ENCODE measurements at regions not wholly inside any gene's neighbourhood (a gene's known extent, or its start where the extent isn't known, plus 50 kb on each side); places are given as distances from the start of the nearest gene placed in this dataset.

GRCh38 chr15:39279311-39279710, 301.6 kb upstream of the THBS1 start:
- DNase-seq (ENCODE audit: low spot score) = no peak

- peak; percentile 57 for DNase-seq (ENCODE audit: low spot score)
Observed at GRCh38 chr15:39281094-39281493, 299.8 kb upstream of the THBS1 start.

DNA sequence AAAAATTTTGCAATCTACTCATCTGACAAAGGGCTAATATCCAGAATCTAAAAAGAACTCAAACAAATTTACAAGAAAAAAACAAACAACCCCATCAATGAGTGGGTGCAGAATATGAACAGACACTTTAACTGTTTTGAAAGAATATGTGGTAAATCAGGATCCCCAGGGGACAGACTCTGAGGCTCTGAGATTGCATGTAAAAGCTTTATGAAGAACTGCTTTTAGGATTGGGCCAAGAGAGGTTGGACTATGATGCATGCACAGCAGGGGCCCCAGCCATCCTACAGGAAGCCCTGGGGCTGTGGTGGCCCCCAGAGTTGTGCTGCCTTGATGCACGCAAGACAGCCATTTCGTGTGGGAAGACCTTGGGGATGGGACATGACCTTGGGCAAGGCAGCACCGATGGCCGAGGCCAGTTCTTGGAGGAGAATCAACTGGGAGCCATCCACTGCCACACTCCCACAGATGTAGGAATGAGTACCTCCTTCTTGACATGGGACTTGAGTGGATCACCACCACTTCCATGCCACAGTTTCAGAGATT, 298.1 kb upstream of the THBS1 start:
- DNase-seq (ENCODE audit: low spot score) = no peak

GRCh38 chr15:39283531-39283930, 297.3 kb upstream of the THBS1 start:
- DNase-seq (ENCODE audit: low spot score) = peak; percentile 60

- DNase-seq (ENCODE audit: low spot score) = no peak
Observed at GRCh38 chr15:39285071-39285470, 295.8 kb upstream of the THBS1 start.

- no peak for DNase-seq (ENCODE audit: low spot score)
Observed at GRCh38 chr15:39285663-39286062, 295.2 kb upstream of the THBS1 start.

- no peak for DNase-seq (ENCODE audit: low spot score)
Observed at GRCh38 chr15:39286706-39287105, 294.2 kb upstream of the THBS1 start.

- no peak for DNase-seq (ENCODE audit: low spot score)
Observed at GRCh38 chr15:39287322-39288195, 293.3 kb upstream of the THBS1 start.

DNA sequence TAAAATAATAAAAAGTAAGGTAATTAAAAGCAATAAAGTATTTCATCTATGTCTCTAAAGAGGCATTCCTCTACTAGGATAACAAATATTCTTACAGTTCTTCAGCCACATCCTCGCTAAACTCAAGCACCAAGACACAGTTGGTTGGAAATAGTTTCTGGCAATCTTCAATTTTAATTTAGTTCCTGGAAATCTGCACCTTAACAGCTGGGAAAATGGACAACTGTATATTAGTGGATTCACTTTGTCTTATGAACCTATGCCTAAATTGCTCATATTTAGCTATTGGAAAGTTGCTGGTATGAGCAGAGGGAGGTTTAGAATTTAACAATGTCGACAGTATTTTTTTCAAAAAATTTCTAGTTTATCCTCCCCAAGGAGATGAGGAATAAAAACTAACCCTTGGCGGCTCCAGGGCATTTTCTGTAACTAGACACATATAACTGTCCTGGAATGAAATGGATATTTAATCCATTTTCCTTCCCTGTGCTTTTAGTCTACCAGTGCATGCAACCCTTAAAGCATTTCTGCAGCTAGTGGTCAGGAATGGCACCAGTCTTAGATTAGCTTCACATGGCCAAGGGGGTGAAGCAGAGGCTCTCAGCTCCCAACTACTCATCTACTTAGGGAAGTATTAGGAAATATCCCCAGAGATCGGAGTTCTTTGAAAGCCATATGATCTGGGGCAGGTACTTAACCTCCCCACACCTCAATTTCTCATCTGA, 290.0 kb upstream of the THBS1 start:
- no peak for DNase-seq (ENCODE audit: low spot score)

DNA sequence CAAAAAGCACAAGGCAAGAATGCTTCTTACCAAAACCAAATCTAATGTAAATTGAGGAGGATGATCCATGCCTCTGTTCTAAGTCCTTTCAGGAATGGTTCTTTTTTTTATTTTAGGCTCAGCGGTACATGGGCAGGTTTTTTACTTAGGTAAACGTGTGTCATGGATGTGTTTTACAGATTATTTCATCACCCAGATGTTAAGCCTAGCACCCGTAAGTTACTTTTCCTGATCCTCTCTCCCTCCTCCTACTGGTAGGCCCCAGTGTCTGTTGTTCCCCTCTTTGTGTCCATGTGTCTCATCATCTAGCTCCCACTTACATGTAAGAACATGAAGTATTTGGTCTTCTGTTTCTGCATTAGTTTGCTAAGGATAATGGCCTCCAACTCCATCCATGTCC, 289.2 kb upstream of the THBS1 start:
- DNase-seq (ENCODE audit: low spot score) = no peak

- no peak for DNase-seq (ENCODE audit: low spot score)
Observed at GRCh38 chr15:39296955-39297354, 283.9 kb upstream of the THBS1 start.

GRCh38 chr15:39298271-39298962, 282.5 kb upstream of the THBS1 start:
- DNase-seq (ENCODE audit: low spot score) = no peak

DNA sequence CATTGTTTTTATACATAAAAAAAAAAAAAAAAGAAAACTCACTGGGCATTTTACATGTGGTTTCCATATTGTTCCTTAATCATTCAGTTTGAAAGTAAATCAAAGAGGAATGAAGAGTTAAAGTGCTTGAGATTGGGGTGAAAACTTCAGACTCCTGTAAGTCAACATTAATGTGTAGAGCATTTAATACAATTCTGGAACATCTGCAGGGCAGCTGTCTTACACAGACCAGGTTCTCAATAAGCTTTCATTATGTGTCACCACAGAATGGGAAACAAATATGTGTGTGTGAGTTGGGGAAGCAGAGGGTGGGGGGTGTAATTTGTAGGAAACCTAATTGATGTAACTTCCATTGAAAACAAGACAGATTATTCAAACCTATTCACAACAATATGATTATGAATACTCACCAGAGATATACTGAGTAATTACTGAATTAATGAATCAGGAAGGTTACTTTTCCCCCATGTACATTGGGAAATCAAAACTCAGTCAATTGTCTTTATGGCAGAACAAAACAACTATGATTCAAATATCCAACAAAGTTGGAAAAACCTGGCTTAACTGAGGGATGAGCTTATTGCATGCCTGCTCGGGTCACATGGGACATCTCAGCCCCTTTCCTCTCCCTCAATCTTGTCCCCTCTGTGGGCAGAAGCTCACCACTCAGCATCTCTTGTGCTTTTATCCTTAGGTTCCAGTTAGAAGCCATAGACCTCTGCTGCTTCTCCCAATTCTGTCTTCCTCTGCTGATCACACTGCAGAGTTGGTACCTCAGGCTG, 281.2 kb upstream of the THBS1 start:
- no peak for DNase-seq (ENCODE audit: low spot score)

DNA sequence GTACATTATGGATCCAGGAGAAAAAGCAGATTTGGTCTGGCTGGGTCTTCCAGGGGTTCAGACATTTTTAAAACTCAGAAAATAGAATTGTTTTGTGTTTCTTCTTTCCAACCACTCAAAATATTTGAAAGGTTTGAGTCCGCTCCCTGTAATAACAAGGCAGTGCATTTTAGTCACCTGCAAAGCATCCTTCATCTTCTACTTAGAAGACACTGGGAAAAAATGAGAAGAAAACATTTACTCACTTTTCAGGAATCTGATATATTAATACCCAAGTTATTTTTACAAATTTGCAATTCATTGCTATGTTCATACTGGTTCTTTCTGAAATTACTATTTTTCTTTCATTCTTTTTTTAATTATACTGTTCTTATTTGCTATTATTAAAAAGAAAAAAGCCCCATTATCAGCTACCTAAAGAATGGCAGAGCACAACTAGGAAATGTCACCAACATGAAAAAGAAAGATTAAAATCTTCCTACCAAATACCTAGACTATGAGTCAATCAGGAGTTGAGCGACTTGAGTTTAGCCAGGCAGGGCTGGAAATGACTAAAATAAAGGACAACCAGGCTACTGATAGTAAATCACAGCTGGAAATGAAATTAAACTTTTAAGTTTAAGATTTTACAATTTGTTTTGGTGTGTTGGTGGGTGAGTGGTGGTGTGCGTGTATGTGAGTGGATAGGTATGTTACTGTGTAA, 280.3 kb upstream of the THBS1 start:
- DNase-seq (ENCODE audit: low spot score) = peak; percentile 41

DNA sequence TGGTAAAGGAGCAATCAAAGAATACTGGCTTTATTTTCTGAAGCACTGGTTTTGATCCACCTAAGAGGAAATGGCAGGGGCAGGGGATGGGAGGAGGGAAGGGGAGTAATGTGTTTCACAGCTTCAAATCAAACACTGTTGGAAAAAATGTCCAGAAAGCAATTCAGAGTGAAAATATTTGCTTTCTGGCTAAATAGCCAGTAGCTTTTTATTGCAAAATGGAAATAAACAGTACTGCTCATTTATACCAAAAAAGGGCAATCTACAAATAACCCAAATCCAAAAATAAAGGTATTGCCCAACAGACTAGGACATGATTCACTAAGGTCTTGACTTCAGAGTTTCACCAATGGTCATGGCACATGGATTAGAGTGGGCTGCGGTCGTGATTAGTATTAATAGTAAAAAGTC, 279.3 kb upstream of the THBS1 start:
- peak; percentile 34 for DNase-seq (ENCODE audit: low spot score)

DNA sequence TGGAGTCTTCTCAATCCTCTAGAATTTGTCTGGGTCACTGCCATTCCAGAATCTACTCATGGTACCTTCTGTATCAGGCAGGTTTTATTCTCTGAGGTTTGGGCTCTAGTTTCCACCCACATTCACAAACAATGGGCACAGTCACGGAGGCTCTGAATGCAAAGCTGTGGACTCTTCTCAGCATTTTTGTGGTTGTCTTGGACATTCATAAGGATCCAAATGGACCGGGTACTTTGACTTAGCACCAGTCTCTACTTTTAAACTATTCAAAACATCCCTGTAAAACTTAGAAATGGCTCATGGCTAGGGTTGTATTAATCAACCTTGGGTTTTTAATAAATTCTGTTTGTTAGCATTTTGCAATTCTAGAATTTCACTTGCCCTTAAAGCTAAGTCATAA, 277.9 kb upstream of the THBS1 start:
- no peak for DNase-seq (ENCODE audit: low spot score)

- peak; percentile 53 for DNase-seq (ENCODE audit: low spot score)
Observed at GRCh38 chr15:39304201-39304841, 276.6 kb upstream of the THBS1 start.

- DNase-seq (ENCODE audit: low spot score) = no peak
Observed at GRCh38 chr15:39304931-39305728, 275.7 kb upstream of the THBS1 start.

- DNase-seq (ENCODE audit: low spot score) = no peak
Observed at GRCh38 chr15:39310633-39311032, 270.2 kb upstream of the THBS1 start.

- DNase-seq (ENCODE audit: low spot score) = no peak
Observed at GRCh38 chr15:39312984-39313383, 267.9 kb upstream of the THBS1 start.
